Natural killer cell treated with Interleukin-12 subunit alpha and Interleukin-12 subunit beta and Interleukin-15 and Interleukin-18, amount 100 ng/mL, for 72 hours (primary cell): ENCODE measurements at regions not wholly inside any gene's neighbourhood (a gene's known extent, or its start where the extent isn't known, plus 50 kb on each side); places are given as distances from the start of the nearest gene placed in this dataset.

Experiments used
- ATAC-seq, 2 donors: fragments of 150-1000 bp; cut with Tn5 transposase in 1 of 2; sonication (Bioruptor Pico), chemical (Tn5 transposase) in 1 of 2; 2 replicates each; pipeline ENCODE4 v1.10.0; 2021
- DNase-seq: peaks from one replicate; pipeline ENCODE4 v3.0.0; 2022; ENCODE audit warnings: low spot score
- H3K27ac Mint-ChIP-seq, 2 donors: 1 replicate in 1 of 2; 2 replicates in 1 of 2; pipeline ENCODE4 v1.8.0; 2022; ENCODE audit warnings: mixed read lengths in 2 of 2, mild to moderate bottlenecking in 1 of 2, moderate library complexity in 1 of 2
- H3K27me3 Mint-ChIP-seq, 2 donors: 1 replicate in 1 of 2; 2 replicates in 1 of 2; pipeline ENCODE4 v1.8.0; 2022; ENCODE audit warnings: mixed read lengths in 2 of 2
- H3K36me3 Mint-ChIP-seq: one replicate; pipeline ENCODE4 v1.8.0; 2022; ENCODE audit warnings: mixed read lengths
- H3K4me1 Mint-ChIP-seq, 2 donors: 1 replicate in 1 of 2; 2 replicates in 1 of 2; pipeline ENCODE4 v1.8.0; 2022; ENCODE audit warnings: low read depth in 2 of 2, mixed read lengths in 2 of 2, mild to moderate bottlenecking in 1 of 2
- H3K4me3 Mint-ChIP-seq: one replicate; pipeline ENCODE4 v1.8.0; 2022; ENCODE audit warnings: mixed read lengths
- H3K9me3 Mint-ChIP-seq: 2 replicates; pipeline ENCODE4 v1.8.0; 2022; ENCODE audit warnings: mixed read lengths

DNA sequence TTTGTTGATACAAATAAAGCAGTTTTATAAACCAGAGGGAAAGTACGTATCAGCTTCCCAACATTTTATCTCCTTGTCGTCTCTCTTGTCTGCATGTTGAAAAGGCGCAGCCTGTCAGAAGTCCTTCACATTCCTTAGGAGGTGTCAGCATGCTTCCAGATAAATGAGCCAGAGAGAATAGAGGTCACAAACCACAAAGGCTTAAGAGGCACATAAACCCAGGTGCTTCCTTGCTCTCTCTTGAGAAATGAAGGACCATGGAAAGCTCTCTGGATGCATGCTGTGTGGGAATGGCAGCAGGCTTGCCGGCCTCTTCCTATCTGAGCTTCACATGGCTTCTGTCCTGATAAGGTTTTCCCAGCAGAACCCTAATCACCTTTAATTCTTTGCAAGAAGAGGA is 448.5 kb downstream of the XPNPEP1 start:
- H3K27ac Mint-ChIP-seq = no peak overlapping the region
- no peaks in the 10 kb centered on the region for H3K36me3 Mint-ChIP-seq
- H3K4me3 Mint-ChIP-seq = no peak overlapping the region
- H3K27me3 Mint-ChIP-seq = no peaks in the 10 kb centered on the region
- H3K4me1 Mint-ChIP-seq = no peaks in the 10 kb centered on the region
- DNase-seq = no peak
- H3K9me3 Mint-ChIP-seq = peaks cover 6% of the 10 kb centered on the region
- ATAC-seq = no peak

GRCh38 chr10:109474261-109474660 is 449.1 kb downstream of the XPNPEP1 start:
- peaks cover 6% of the 10 kb centered on the region for H3K9me3 Mint-ChIP-seq
- no peak overlapping the region for H3K27ac Mint-ChIP-seq
- H3K27me3 Mint-ChIP-seq = no peaks in the 10 kb centered on the region
- no peak for DNase-seq
- no peaks in the 10 kb centered on the region for H3K36me3 Mint-ChIP-seq
- no peaks in the 10 kb centered on the region for H3K4me1 Mint-ChIP-seq
- H3K4me3 Mint-ChIP-seq = no peak overlapping the region
- ATAC-seq = no peak

DNA sequence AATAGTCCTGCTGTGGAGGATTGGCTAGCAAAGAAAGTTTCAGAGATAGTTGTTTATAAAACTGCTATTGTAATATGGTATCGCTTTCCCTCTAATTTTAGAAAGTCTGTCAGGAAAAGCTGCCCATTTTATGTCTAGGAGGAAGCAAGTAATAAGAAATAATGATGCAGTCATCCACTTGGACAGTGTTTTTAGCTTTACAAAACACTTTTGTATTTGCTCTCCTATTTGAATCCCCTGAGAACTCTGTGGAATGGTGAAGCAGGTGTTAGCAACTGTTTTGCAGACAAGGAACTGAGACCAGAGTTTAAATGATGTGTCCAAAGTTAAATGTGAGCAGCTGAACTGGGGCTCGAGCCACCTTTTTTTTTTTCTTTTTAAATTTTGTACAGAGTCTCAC is 455.8 kb downstream of the XPNPEP1 start:
- Mint-ChIP-seq H3K4me3 (no peak overlapping the region), H3K36me3 (no peaks in the 10 kb centered on the region), H3K27me3 (no peaks in the 10 kb centered on the region), H3K4me1 (no peaks in the 10 kb centered on the region), H3K9me3 (peaks cover 10% of the 10 kb centered on the region), H3K27ac (no peak overlapping the region)
- ATAC-seq (no peak), DNase-seq (no peak)

DNA sequence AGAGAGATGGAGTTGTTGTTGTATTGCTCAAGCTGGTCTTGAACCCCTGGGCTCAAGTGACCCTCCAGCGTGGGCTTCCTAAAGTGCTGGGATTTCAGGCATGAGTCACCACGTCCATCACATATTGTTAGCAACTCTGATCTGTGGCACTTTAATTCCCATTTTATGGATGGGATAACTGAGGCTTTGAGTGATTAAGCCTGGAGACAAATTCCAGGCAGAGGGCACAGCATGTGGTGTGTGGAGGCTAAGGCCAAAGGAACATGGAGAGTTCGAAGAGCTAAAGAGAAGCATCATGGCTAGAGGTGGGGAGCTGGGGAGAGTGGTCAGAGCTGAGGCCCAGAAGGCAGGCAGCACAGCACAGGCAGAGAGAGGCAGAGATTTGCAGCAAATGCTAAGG is 458.4 kb downstream of the XPNPEP1 start:
- DNase-seq (no peak), ATAC-seq (no peak)
- Mint-ChIP-seq H3K27me3 (no peaks in the 10 kb centered on the region), H3K4me1 (no peaks in the 10 kb centered on the region), H3K36me3 (no peaks in the 10 kb centered on the region), H3K27ac (no peak overlapping the region), H3K9me3 (peaks cover 5% of the 10 kb centered on the region), H3K4me3 (no peak overlapping the region)

- ATAC-seq = no peak
- Mint-ChIP-seq H3K27me3 (peaks cover 15 to 17% of the 10 kb centered on the region in 2 donors), H3K9me3 (peaks cover 4% of the 10 kb centered on the region), H3K36me3 (no peaks in the 10 kb centered on the region), H3K4me3 (no peak overlapping the region), H3K27ac (no peak overlapping the region), H3K4me1 (no peaks in the 10 kb centered on the region)
- DNase-seq = no peak
Measured at GRCh38 chr10:109457302-109457638, 466.0 kb downstream of the XPNPEP1 start.

- Mint-ChIP-seq H3K4me1 (no peaks in the 10 kb centered on the region), H3K27me3 (peaks cover 15 to 17% of the 10 kb centered on the region in 2 donors), H3K9me3 (peaks cover 4% of the 10 kb centered on the region), H3K36me3 (no peaks in the 10 kb centered on the region), H3K27ac (no peak overlapping the region), H3K4me3 (no peak overlapping the region)
- ATAC-seq (no peak), DNase-seq (no peak)
Measured at GRCh38 chr10:109456566-109457301, 466.6 kb downstream of the XPNPEP1 start.

- H3K27me3 Mint-ChIP-seq = peaks cover 15 to 17% of the 10 kb centered on the region in 2 donors
- peaks cover 4% of the 10 kb centered on the region for H3K9me3 Mint-ChIP-seq
- H3K4me1 Mint-ChIP-seq = no peaks in the 10 kb centered on the region
- DNase-seq = no peak
- no peaks in the 10 kb centered on the region for H3K36me3 Mint-ChIP-seq
- H3K4me3 Mint-ChIP-seq = no peak overlapping the region
- no peak overlapping the region for H3K27ac Mint-ChIP-seq
- no peak for ATAC-seq
Measured at GRCh38 chr10:109454691-109455090, 468.6 kb downstream of the XPNPEP1 start.

GRCh38 chr10:109451879-109452278 is 471.4 kb downstream of the XPNPEP1 start:
- Mint-ChIP-seq H3K4me1 (no peaks in the 10 kb centered on the region), H3K27ac (no peak overlapping the region), H3K4me3 (no peak overlapping the region), H3K27me3 (peaks cover 9 to 11% of the 10 kb centered on the region in 2 donors), H3K9me3 (peaks cover 4% of the 10 kb centered on the region), H3K36me3 (no peaks in the 10 kb centered on the region)
- no peak for DNase-seq
- ATAC-seq = no peak

GRCh38 chr10:109450702-109451101 is 472.6 kb downstream of the XPNPEP1 start:
- no peak for ATAC-seq

GRCh38 chr10:109433434-109433833 is 489.9 kb downstream of the XPNPEP1 start:
- ATAC-seq = no peak
- H3K27ac Mint-ChIP-seq = no peak overlapping the region
- H3K4me1 Mint-ChIP-seq = no peaks in the 10 kb centered on the region
- no peak for DNase-seq
- no peaks in the 10 kb centered on the region for H3K27me3 Mint-ChIP-seq
- no peaks in the 10 kb centered on the region for H3K36me3 Mint-ChIP-seq
- no peaks in the 10 kb centered on the region for H3K9me3 Mint-ChIP-seq
- H3K4me3 Mint-ChIP-seq = no peak overlapping the region

More at GRCh38 chr10:109450702-109451101, 472.6 kb downstream of the XPNPEP1 start:
- Mint-ChIP-seq H3K27ac (no peak overlapping the region), H3K4me3 (no peak overlapping the region), H3K27me3 (peaks cover under 1 to 1% of the 10 kb centered on the region in 2 donors), H3K36me3 (no peaks in the 10 kb centered on the region), H3K9me3 (peaks cover 4% of the 10 kb centered on the region), H3K4me1 (no peaks in the 10 kb centered on the region)
- DNase-seq = no peak

DNA sequence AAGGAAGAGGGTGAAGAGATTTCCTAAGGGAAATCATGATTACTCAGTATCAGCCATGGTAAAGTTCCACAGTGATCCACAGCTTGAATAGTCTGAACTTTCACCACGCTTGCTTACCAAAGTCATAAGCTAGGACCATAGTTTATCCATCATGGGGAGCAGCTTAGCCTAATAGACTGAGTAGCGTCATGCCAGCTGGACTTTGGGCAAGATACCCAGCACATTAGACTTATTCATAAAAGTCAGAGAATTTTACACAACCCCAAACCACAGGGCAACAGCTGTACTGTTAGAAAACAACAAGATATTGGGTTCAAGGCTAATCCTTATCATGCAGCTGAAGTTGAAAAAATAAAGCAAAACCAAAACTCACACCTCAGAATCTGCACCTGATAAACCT is 491.0 kb downstream of the XPNPEP1 start:
- H3K36me3 Mint-ChIP-seq = no peaks in the 10 kb centered on the region
- H3K4me3 Mint-ChIP-seq = no peak overlapping the region
- DNase-seq (no peak), ATAC-seq (no peak)
- H3K27me3 Mint-ChIP-seq = no peaks in the 10 kb centered on the region
- H3K27ac Mint-ChIP-seq = no peak overlapping the region
- no peaks in the 10 kb centered on the region for H3K4me1 Mint-ChIP-seq
- no peaks in the 10 kb centered on the region for H3K9me3 Mint-ChIP-seq

DNA sequence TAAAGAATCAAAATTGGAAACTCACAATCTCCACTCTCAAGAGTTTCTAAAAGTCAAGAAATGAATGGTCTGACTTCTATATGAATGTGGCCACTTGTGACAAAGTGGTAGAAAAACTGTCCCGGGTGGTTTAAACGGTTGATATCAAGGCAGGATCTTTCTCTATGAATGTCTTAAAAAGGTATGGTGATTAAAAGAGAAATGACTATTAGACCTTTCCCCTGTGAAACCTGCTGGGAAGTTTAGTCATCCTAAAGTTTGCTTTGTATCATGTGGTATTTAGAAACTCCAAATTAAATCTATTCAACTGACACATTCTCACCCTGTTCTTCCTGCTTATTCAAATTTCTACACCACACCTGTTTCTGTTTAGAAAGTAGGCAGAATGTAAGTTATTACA is 492.5 kb downstream of the XPNPEP1 start:
- no peak overlapping the region for H3K27ac Mint-ChIP-seq
- ATAC-seq = no peak
- no peak overlapping the region for H3K4me3 Mint-ChIP-seq
- H3K27me3 Mint-ChIP-seq = no peaks in the 10 kb centered on the region
- H3K4me1 Mint-ChIP-seq = no peaks in the 10 kb centered on the region
- H3K9me3 Mint-ChIP-seq = no peaks in the 10 kb centered on the region
- H3K36me3 Mint-ChIP-seq = no peaks in the 10 kb centered on the region
- DNase-seq = no peak

DNA sequence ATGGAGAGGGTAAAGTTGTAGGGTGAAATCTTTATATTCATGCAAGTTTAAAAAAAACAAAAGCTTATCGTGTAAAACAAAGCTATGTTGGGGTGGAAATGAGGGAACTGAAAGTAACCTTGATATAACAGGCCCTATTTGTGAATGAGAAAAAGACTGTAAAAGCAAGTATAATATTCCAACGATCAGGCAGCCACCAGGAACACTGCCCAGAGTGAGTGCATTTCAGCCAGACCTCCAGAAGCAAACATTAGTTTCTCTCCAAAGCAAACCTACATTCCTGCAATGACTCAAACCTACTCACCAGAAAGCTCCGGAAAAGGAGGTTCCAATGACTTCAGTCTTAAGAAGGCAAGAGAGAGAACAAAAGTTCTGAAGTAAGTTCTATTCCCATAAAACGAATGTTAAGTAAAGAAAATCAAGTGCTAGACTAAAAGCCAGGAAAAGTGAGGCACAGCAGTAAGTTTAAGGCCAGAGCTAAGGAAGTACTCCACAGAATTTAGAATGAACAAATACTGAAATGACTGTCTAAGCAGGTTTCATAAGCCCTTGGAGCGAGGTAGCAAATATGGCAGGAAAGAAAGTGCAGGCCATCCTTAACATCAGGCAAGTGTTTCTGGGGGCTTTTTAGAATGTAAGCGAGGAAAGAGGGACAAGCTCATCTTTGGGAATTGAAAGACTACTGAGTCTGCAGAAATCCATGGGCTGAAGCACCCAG is 493.1 kb downstream of the XPNPEP1 start:
- Mint-ChIP-seq H3K9me3 (no peaks in the 10 kb centered on the region), H3K27me3 (no peaks in the 10 kb centered on the region), H3K27ac (no peak overlapping the region), H3K4me1 (no peaks in the 10 kb centered on the region), H3K4me3 (no peak overlapping the region), H3K36me3 (no peaks in the 10 kb centered on the region)
- DNase-seq (no peak), ATAC-seq (no peak)

GRCh38 chr10:109428775-109429491 is 494.4 kb downstream of the XPNPEP1 start:
- no peaks in the 10 kb centered on the region for H3K4me1 Mint-ChIP-seq
- no peak overlapping the region for H3K4me3 Mint-ChIP-seq
- no peak overlapping the region for H3K27ac Mint-ChIP-seq
- H3K27me3 Mint-ChIP-seq = no peaks in the 10 kb centered on the region
- DNase-seq = no peak
- H3K36me3 Mint-ChIP-seq = no peaks in the 10 kb centered on the region
- no peak for ATAC-seq
- H3K9me3 Mint-ChIP-seq = no peaks in the 10 kb centered on the region
